Tibial nerve (tissue), 3 donors: ENCODE measurements at regions not wholly inside any gene's neighbourhood (a gene's known extent, or its start where the extent isn't known, plus 50 kb on each side); places are given as distances from the start of the nearest gene placed in this dataset.

ENCODE experiments used
- POLR2A ChIP-seq, 2 donors: fragments of 450-650 bp; IDR thresholded peaks; one replicate each; pipeline ENCODE4 v1.6.1; 2017; ENCODE audit warnings: antibody characterized with exemption in 2 of 2, mild to moderate bottlenecking in 2 of 2, moderate library complexity in 2 of 2
- TF ChIP-seq, protein P1 (sequence below), 5 experiments: fragments of 200-600 bp in 3 of 5; fragments of 450-650 bp in 2 of 5; sonication (generic) in 3 of 5; IDR thresholded peaks; one replicate each; pipeline ENCODE4 v1.5.1; 2016 to 2019; ENCODE audit warnings: antibody characterized with exemption in 5 of 5, mild to moderate bottlenecking in 3 of 5, moderate library complexity in 2 of 5

DNA sequence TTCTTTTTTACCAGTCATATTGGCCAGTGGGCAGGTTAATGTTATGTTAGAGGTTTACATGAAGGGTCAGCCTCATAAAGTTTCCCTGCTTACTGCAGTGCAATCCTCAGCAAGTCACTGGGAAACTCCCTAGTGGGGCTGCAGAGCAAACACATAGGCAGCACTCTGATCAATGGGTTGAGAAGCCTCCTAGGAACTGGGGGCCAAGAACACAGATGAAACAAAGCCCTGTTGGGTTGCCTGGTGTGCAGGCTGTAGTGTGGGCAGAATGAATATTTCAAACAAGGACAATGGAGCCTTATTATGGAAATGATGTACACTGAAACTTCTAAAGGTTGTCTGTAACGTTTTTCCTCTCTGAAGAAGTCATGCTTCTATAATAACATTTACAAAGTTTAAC is 431.6 kb upstream of the PTBP2 start:
- TF ChIP-seq, protein P1, sequence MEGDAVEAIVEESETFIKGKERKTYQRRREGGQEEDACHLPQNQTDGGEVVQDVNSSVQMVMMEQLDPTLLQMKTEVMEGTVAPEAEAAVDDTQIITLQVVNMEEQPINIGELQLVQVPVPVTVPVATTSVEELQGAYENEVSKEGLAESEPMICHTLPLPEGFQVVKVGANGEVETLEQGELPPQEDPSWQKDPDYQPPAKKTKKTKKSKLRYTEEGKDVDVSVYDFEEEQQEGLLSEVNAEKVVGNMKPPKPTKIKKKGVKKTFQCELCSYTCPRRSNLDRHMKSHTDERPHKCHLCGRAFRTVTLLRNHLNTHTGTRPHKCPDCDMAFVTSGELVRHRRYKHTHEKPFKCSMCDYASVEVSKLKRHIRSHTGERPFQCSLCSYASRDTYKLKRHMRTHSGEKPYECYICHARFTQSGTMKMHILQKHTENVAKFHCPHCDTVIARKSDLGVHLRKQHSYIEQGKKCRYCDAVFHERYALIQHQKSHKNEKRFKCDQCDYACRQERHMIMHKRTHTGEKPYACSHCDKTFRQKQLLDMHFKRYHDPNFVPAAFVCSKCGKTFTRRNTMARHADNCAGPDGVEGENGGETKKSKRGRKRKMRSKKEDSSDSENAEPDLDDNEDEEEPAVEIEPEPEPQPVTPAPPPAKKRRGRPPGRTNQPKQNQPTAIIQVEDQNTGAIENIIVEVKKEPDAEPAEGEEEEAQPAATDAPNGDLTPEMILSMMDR (IDR thresholded peaks at IDR 0.05) = no peak
- no peak for TF ChIP-seq POLR2A (IDR thresholded peaks at IDR 0.05)
